Astrocyte (in vitro differentiated cells and primary cell): ENCODE measurements at regions not wholly inside any gene's neighbourhood (a gene's known extent, or its start where the extent isn't known, plus 50 kb on each side); places are given as distances from the start of the nearest gene placed in this dataset.

Experiments used
- EZH2 ChIP-seq: IDR thresholded peaks from 2 replicates; pipeline ENCODE4 v1.6.1; 2012; ENCODE audit warnings: mild to moderate bottlenecking, low read length, inconsistent platforms; ENCODE audit not compliant: insufficient read depth
- TF ChIP-seq, protein P1 (sequence below): IDR thresholded peaks from 2 replicates; pipeline ENCODE4 v1.5.1; 2011; ENCODE audit warnings: low read depth, mild to moderate bottlenecking, inconsistent platforms, low read length, moderate library complexity; ENCODE audit not compliant: insufficient read depth

DNA sequence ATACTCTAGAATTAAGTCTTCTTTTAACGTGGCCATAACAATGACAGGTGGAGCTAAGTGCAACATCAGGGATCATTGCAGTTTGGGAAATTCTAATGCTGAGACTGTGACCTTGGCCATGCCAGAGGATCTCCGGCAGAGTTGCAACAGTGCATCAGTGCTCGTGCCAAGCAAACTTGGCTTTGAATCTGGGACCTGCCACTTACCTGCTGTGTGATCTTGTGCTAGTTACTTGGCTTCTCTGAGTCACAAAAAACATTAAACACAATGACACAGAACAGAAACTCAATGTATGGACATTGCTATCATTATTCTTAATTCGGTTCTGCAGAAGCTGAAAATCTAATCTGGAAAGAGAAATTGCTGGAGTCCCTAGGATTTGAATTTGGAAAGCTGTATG is 435.5 kb upstream of the CCL2 start:
- TF ChIP-seq EZH2, result no peak
- TF ChIP-seq, protein P1, sequence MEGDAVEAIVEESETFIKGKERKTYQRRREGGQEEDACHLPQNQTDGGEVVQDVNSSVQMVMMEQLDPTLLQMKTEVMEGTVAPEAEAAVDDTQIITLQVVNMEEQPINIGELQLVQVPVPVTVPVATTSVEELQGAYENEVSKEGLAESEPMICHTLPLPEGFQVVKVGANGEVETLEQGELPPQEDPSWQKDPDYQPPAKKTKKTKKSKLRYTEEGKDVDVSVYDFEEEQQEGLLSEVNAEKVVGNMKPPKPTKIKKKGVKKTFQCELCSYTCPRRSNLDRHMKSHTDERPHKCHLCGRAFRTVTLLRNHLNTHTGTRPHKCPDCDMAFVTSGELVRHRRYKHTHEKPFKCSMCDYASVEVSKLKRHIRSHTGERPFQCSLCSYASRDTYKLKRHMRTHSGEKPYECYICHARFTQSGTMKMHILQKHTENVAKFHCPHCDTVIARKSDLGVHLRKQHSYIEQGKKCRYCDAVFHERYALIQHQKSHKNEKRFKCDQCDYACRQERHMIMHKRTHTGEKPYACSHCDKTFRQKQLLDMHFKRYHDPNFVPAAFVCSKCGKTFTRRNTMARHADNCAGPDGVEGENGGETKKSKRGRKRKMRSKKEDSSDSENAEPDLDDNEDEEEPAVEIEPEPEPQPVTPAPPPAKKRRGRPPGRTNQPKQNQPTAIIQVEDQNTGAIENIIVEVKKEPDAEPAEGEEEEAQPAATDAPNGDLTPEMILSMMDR, result no peak
